GM18507 (cell line): ENCODE measurements at regions not wholly inside any gene's neighbourhood (a gene's known extent, or its start where the extent isn't known, plus 50 kb on each side); places are given as distances from the start of the nearest gene placed in this dataset.

Experiments
- DNase-seq: peaks from one replicate; pipeline ENCODE4 v3.0.0; 2011; ENCODE audit warnings: low read depth; ENCODE audit not compliant: insufficient read length; ENCODE audit errors: extremely low spot score
- FAIRE-seq: peaks from 2 replicates; lab custom pipeline; 2011; peaks lifted over from hg19 to GRCh38; lab: Jason Lieb, UNC

DNA sequence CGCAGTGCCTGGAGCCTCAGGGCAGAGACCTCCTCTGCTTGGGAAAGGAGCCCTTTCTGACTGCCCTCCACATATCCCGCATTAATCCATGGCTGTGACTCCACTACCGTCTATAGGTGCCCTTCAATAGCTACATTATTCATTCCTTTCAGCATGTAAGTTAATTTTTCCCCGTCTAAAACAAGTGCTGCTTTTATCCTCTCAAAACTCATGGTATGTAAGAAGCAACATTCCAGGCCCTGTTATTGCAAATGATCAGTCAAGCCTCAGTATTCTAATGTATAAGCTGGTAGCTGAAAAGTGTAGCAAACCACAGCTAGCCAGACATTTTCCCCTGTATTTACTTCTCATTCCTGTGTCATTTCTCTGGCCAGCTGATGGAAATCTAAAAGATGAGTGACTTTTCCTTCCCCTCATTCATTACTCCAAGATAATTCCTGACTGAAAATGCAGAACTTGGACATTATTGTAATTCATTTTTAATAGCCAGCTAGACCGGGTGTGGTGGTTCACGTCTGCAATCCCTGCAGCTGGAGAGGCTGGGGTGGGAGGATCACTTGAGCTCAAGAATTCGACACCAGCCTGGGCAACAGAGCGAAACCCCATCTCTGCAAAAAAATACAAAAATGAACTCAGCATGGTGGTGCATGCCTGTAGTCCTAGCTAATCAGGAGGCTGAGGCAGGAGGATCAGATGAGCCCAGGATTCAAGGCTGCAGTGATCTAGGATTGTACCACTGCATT, 88.5 kb upstream of the SOD1 start:
- FAIRE-seq, result no peak
- no peak for DNase-seq

- no peak for DNase-seq
- FAIRE-seq, result no peak
Measured at GRCh38 chr21:31566611-31567010, 92.9 kb upstream of the SOD1 start.

DNA sequence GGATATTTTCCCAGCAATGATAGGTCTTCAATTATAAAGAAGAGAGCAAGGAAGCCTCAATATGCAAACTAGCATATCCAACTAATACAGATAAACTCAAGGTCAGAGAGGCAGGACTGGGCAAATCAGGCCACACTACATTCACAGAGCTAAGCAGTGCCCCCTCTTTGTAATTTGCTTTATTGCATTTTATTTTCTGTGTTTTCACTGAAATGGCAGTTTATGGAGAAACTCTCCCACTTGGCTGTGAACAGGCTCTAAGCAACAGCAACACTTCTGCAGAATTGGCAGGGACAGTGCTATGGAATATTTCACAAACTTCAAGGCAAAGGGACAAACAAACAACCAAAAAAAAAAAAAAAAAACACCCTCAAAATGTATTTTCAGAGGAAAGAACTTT, 93.4 kb upstream of the SOD1 start:
- DNase-seq (no peak), FAIRE-seq (no peak)

GRCh38 chr21:31564439-31564838, 95.1 kb upstream of the SOD1 start:
- DNase-seq, result no peak
- FAIRE-seq, result no peak

DNA sequence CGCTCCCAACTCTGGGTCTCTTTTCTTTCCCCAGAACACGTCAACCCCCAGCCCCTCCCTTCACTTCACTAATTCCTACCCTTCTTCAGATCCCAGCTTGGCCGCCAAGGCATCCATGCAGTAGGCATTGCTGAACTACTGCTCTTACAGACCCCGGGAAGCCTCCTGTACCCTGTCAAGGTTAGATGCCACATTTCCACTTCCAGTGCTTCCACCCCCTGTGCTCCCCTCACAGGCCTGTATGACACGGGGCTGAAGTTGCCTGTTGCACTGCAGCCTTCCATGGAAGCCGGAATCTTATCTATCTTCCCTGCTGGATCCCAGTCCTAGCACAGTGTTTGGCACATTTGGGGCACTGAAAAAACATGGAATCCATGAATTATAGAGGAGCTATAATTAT, 99.0 kb upstream of the SOD1 start:
- FAIRE-seq, result no peak
- DNase-seq, result no peak

GRCh38 chr21:31559368-31560119, 99.9 kb upstream of the SOD1 start:
- DNase-seq, result peak; percentile 71
- peak; percentile 77 for FAIRE-seq

DNA sequence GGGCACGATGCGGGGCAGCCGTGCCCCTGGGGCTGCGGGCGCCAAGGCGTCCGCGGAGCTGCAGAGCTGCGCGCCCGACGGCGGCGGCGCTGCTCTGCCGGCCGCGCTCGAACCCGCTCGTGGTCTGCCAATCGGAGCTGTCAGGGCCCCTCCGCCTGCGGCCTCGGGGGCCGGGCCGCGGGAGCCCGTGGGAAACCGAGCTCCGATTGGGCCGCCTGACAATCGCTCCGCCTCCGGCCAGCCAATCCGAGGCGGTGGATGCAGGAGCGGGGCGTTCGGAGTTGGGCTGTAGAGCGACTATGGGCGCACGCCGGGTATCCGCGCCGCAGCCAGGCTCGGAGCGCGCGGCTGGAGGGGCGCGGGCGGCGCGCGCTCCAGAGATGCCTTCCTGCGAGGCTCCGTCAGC, 100.5 kb upstream of the SOD1 start:
- FAIRE-seq (no peak), DNase-seq (peak; percentile 74)

- FAIRE-seq, result no peak
- no peak for DNase-seq
Measured at GRCh38 chr21:31558189-31558961, 101.1 kb upstream of the SOD1 start.

- FAIRE-seq, result no peak
- no peak for DNase-seq
Measured at GRCh38 chr21:31557421-31558188, 101.9 kb upstream of the SOD1 start.

- FAIRE-seq (no peak), DNase-seq (no peak)
Measured at GRCh38 chr21:31556662-31557061, 102.8 kb upstream of the SOD1 start.

DNA sequence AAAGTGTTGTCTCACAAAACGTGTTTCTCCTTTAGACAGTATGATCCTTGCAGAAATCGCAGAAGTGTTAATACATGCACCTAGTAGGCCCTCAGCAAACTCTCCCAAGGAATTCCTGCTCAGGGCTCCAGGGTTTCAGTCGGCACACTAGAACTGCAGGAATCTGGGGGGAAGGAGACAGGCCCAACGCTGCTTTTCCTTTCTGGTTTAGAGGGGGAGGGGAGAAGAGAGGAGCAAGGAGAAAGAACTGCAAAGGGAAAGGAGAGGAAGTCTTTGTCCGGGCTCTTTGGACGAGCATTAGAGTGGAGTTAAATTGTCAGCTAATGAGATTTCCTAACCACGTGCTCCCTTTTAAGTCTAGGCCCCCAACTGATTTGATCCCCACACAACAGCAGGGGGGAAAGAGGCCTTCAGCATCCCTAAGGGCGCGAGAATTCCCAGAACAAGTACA, 103.7 kb upstream of the SOD1 start:
- DNase-seq, result no peak

DNA sequence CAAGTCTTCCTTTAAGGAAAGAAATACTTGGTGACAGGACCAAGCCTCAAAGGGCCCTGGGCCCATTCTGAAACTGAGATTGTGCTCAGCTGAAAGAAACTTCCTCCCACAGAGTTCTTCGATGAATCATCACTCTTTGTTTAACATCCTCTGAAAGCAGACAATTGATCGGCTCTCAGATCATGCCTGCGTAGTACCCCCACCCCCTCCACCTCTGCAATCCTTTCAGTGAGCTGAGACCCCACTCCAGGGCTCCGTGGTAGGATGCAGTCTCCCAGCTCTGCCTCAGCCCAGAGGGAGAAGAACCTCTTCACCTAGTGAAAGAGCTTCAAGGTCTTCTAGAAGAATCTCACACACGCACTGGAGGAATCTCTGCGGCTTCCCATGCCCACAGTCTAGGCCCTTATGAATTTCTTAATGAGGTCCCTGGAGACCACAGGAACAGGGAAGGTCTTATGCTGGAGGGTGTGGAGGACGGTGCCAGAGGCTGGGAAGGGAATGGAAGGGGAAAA, 104.9 kb upstream of the SOD1 start:
- DNase-seq (no peak), FAIRE-seq (peak; percentile 67)

More for the DNA sequence above, 103.7 kb upstream of the SOD1 start:
- no peak for FAIRE-seq

GRCh38 chr21:31553926-31554325, 105.6 kb upstream of the SOD1 start:
- FAIRE-seq (no peak), DNase-seq (no peak)

DNA sequence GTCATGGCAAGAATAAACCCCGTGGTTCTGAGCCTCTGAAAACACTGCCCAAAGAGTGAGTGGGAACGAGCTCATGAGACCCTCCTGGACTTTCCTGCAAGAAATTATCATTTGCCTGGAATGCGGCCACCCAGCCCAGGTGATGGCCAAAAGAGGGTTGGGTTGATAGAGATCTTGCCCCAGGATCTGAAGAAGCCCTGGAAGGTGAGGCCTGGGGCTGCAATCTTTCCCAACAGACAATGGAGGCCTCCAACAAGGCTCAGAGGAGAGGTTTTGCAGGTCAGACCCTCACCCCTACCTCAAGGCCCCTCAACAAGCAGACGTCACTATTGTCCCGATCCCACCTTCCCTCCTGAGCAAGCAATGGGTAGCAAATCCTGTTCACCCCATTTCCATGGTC, 106.0 kb upstream of the SOD1 start:
- FAIRE-seq, result no peak

GRCh38 chr21:31552826-31553225, 106.7 kb upstream of the SOD1 start:
- FAIRE-seq (no peak), DNase-seq (no peak)

More for the DNA sequence above, 106.0 kb upstream of the SOD1 start:
- DNase-seq, result no peak

- FAIRE-seq, result no peak
- DNase-seq, result no peak
Measured at GRCh38 chr21:31550070-31550469, 109.4 kb upstream of the SOD1 start.

GRCh38 chr21:31548688-31549087, 110.8 kb upstream of the SOD1 start:
- DNase-seq, result no peak
- FAIRE-seq, result no peak

DNA sequence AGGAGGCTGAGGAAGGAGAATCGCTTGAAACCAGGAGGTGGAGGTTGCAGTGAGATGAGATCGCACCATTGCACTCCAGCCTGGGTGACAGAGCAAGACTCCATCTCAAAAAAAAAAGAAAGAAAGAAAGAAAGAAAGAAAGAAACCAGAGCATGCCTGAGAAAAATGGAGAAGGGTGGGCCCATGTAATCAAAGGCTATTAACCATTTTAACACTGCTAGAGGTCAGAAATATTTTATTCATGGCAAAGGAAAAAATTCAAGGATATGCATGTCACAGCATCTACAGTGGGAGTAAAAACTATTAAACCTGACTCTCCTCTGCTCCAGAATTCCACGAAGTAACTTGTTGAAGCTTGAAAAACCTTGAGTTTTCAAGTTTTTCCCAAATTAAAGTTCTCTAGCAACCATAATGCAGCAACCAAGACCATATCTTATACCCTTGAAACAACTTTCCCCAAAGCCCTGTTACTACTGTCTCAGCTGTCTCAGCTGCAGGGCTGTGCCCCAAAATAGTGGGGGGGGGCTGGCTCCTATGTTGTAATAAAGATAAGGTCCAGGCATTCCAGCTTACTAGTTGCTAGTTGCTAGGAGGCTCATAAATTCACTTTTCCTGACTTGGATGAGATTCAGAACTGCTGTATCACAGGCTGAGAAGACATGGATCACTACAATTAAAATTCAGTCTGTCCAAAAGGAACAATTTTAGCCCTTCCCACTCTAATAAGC, 112.9 kb upstream of the SOD1 start:
- no peak for FAIRE-seq
- DNase-seq, result no peak

- DNase-seq (no peak), FAIRE-seq (no peak)
Measured at GRCh38 chr21:31545036-31545435, 114.5 kb upstream of the SOD1 start.
